ENCODE measurements at regions not wholly inside any gene's neighbourhood (a gene's known extent, or its start where the extent isn't known, plus 50 kb on each side); places are given as distances from the start of the nearest gene placed in this dataset.

- in situ Hi-C loops (cut with HindIII; ENCODE audit: low pct_unique_long_range_greater_than_20kb, low sequenced_read_pairs) (no loop called here), intact Hi-C loops (cut with micrococcal nuclease; ENCODE audit: unreplicated experiment) (no loop called here)
- TF ChIP-seq TCF7L2 (IDR thresholded peaks at IDR 0.05; ENCODE audit: low read depth, low read length) (no peak), CTCF (IDR thresholded peaks at IDR 0.05) (peak; percentile 25)
- Histone ChIP-seq H3K4me3 (ENCODE audit: low read depth in 2 of 2, low read length in 2 of 2) (no peak overlapping the region), H3K9me3 (ENCODE audit: control insufficient read depth, insufficient read depth, low read depth, low read length) (no peaks in the 10 kb centered on the region), H3K36me3 (ENCODE audit: control insufficient read depth, insufficient read depth, low read length) (no peaks in the 10 kb centered on the region), H3K4me1 (ENCODE audit: control insufficient read depth, insufficient read depth, low read length) (no peaks in the 10 kb centered on the region), H3K27ac (ENCODE audit: low read length) (no peak overlapping the region), H3K27me3 (ENCODE audit: control insufficient read depth, insufficient read depth, low read length) (no peaks in the 10 kb centered on the region)
- CTCF ChIA-PET: no interaction called here
- POLR2A ChIA-PET: no interaction called here
- no TSS peak for BruUV-seq (replicated peaks)
- no peak for DNase-seq (ENCODE audit: low read depth, low spot score)
- ATAC-seq: no peak
These were observed 248.3 kb downstream of the TSHZ3 start for GRCh38 chr19:31100981-31101380.

GRCh38 chr19:31100206-31100590, 249.0 kb downstream of the TSHZ3 start:
- DNase-seq (ENCODE audit: low read depth, low spot score): no peak
- H3K27me3 ChIP-seq (ENCODE audit: control insufficient read depth, insufficient read depth, low read length): no peaks in the 10 kb centered on the region
- ChIA-PET POLR2A (no interaction called here), CTCF (no interaction called here)
- no peaks in the 10 kb centered on the region for H3K36me3 ChIP-seq (ENCODE audit: control insufficient read depth, insufficient read depth, low read length)
- H3K9me3 ChIP-seq (ENCODE audit: control insufficient read depth, insufficient read depth, low read depth, low read length): no peaks in the 10 kb centered on the region
- no peak for ATAC-seq
- no peak overlapping the region for H3K4me3 ChIP-seq (ENCODE audit: low read depth in 2 of 2, low read length in 2 of 2)
- no peak for TF ChIP-seq TCF7L2 (IDR thresholded peaks at IDR 0.05; ENCODE audit: low read depth, low read length)
- no peak for TF ChIP-seq POLR2AphosphoS5 (IDR thresholded peaks at IDR 0.05; ENCODE audit: low read depth, low read length)
- no peak for TF ChIP-seq REST (IDR thresholded peaks at IDR 0.05; ENCODE audit: insufficient read depth in 1 of 2, low read depth in 2 of 2, low read length in 1 of 2)
- TF ChIP-seq CTCF (IDR thresholded peaks at IDR 0.05): no peak
- TF ChIP-seq SIN3A (IDR thresholded peaks at IDR 0.05; ENCODE audit: borderline replicate concordance, insufficient read depth, low read depth, low read length): no peak
- H3K27ac ChIP-seq (ENCODE audit: low read length): no peak overlapping the region
- in situ Hi-C loops (cut with HindIII; ENCODE audit: low pct_unique_long_range_greater_than_20kb, low sequenced_read_pairs): no loop called here
- BruUV-seq (replicated peaks): no TSS peak
- intact Hi-C loops (cut with micrococcal nuclease; ENCODE audit: unreplicated experiment): no loop called here
- H3K4me1 ChIP-seq (ENCODE audit: control insufficient read depth, insufficient read depth, low read length): no peaks in the 10 kb centered on the region

All from Panc1 (cell line).